ENCODE measurements at regions not wholly inside any gene's neighbourhood (a gene's known extent, or its start where the extent isn't known, plus 50 kb on each side); places are given as distances from the start of the nearest gene placed in this dataset.

- no peak for DNase-seq
Measured at GRCh38 chr15:61736790-61737189, 323.5 kb downstream of the VPS13C start.

GRCh38 chr15:61731099-61731498, 329.1 kb downstream of the VPS13C start:
- DNase-seq = no peak

GRCh38 chr15:61729646-61730045, 330.6 kb downstream of the VPS13C start:
- no peak for DNase-seq

GRCh38 chr15:61726166-61726565, 334.1 kb downstream of the VPS13C start:
- no peak for DNase-seq

GRCh38 chr15:61725251-61725650, 335.0 kb downstream of the VPS13C start:
- DNase-seq = no peak

- DNase-seq = no peak
Measured at GRCh38 chr15:61724251-61724939, 335.9 kb downstream of the VPS13C start.

GRCh38 chr15:61721418-61721817, 338.8 kb downstream of the VPS13C start:
- DNase-seq = no peak

- DNase-seq = no peak
Measured at GRCh38 chr15:61720197-61720704, 340.0 kb downstream of the VPS13C start.

- no peak for DNase-seq
Measured at GRCh38 chr15:61715082-61715481, 345.2 kb downstream of the VPS13C start.

- no peak for DNase-seq
Measured at GRCh38 chr15:61712129-61712759, 348.0 kb downstream of the VPS13C start.

GRCh38 chr15:61702224-61703020, 357.8 kb downstream of the VPS13C start:
- DNase-seq = no peak

GRCh38 chr15:61701455-61701854, 358.8 kb downstream of the VPS13C start:
- no peak for DNase-seq

- DNase-seq = no peak
Measured at GRCh38 chr15:61700803-61701202, 359.4 kb downstream of the VPS13C start.

GRCh38 chr15:61697796-61698195, 362.5 kb downstream of the VPS13C start:
- no peak for DNase-seq

- no peak for DNase-seq
Measured at GRCh38 chr15:61689067-61689466, 371.2 kb downstream of the VPS13C start.

- no peak for DNase-seq
Measured at GRCh38 chr15:61687651-61688050, 372.6 kb downstream of the VPS13C start.

GRCh38 chr15:61687124-61687523, 373.1 kb downstream of the VPS13C start:
- DNase-seq = no peak

GRCh38 chr15:61685971-61686370, 374.3 kb downstream of the VPS13C start:
- DNase-seq = no peak

GRCh38 chr15:61685534-61685933, 374.7 kb downstream of the VPS13C start:
- DNase-seq = no peak

- no peak for DNase-seq
Measured at GRCh38 chr15:61684749-61685467, 375.3 kb downstream of the VPS13C start.

- DNase-seq = no peak
Measured at GRCh38 chr15:61682891-61683735, 377.1 kb downstream of the VPS13C start.

GRCh38 chr15:61681676-61682075, 378.6 kb downstream of the VPS13C start:
- no peak for DNase-seq
